Endothelial cell of umbilical vein (primary cell): ENCODE measurements at regions not wholly inside any gene's neighbourhood (a gene's known extent, or its start where the extent isn't known, plus 50 kb on each side); places are given as distances from the start of the nearest gene placed in this dataset.
"Not testable (repeated sequence)": the region's sequence is repeated elsewhere in the genome, so short reads cannot be mapped to it uniquely, and the experiment has no call there.

ENCODE experiments used
- BruUV-seq: library from RNA; stranded (reverse); fragments of 400-500 nt; replicated peaks from 2 replicates; lab custom pipeline; 2021; lab: Mats Ljungman, UMichigan
- CTCF ChIA-PET: fragments of 300-600, 350-600 bp; sonication (Branson Sonifier 250); formaldehyde crosslinking; loops from one replicate; lab custom pipeline; 2021; ENCODE audit warnings: antibody characterized with exemption, inconsistent platforms; lab: Charles Lee
- POLR2A ChIA-PET: fragments of 300-600, 350-600 bp; sonication (Branson Sonifier 250); formaldehyde crosslinking; loops from one replicate; lab custom pipeline; 2021; ENCODE audit warnings: antibody characterized with exemption, inconsistent platforms; lab: Charles Lee
- DNase-seq: peaks from one replicate; pipeline ENCODE4 v3.0.0-alpha.2; 2011; ENCODE audit warnings: low read depth, low spot score
- FAIRE-seq: peaks from 2 replicates; lab custom pipeline; 2011; peaks lifted over from hg19 to GRCh38; lab: Jason Lieb, UNC
- H2AFZ ChIP-seq: 2 replicates; pipeline ENCODE4 v1.6.0; 2012; ENCODE audit warnings: low read depth, low read length, control low read depth, inconsistent platforms
- H3K27ac ChIP-seq: 2 replicates; pipeline ENCODE4 v1.5.1; 2011; ENCODE audit warnings: low read depth, mild to moderate bottlenecking, control low read depth, low read length, moderate library complexity; ENCODE audit not compliant: insufficient read depth
- H3K27me3 ChIP-seq, 2 experiments: 2 replicates each; pipeline versions ENCODE4 v1.6.0 to v1.6.1; 2011; ENCODE audit warnings: low read length in 2 of 2, mixed read lengths in 1 of 2; ENCODE audit not compliant: control insufficient read depth in 2 of 2, insufficient read depth in 2 of 2
- H3K36me3 ChIP-seq, 2 experiments: 2 replicates in 1 of 2; 3 replicates in 1 of 2; pipeline ENCODE4 v1.5.1; 2011; ENCODE audit warnings: low read length in 2 of 2, mild to moderate bottlenecking in 1 of 2, moderate library complexity in 1 of 2; ENCODE audit not compliant: control insufficient read depth in 2 of 2, insufficient read depth in 2 of 2; ENCODE audit errors: extremely low read depth in 1 of 2
- H3K4me1 ChIP-seq: 3 replicates; pipeline ENCODE4 v1.5.1; 2011; ENCODE audit warnings: mild to moderate bottlenecking, low read length; ENCODE audit not compliant: control insufficient read depth, insufficient read depth; ENCODE audit errors: extremely low read depth
- H3K4me2 ChIP-seq: 2 replicates; pipeline ENCODE4 v1.6.1; 2011; ENCODE audit warnings: low read length, control low read depth, mixed read lengths; ENCODE audit not compliant: insufficient read depth
- H3K4me3 ChIP-seq, 3 experiments: fragments of 200-600 bp in 1 of 3; sonication (generic), shearing (Covaris generic) in 1 of 3; replicated peaks in 1 of 3; 2 replicates each; pipeline ENCODE4 v1.5.1; 2011 to 2016; ENCODE audit warnings: control low read depth in 3 of 3, low read length in 3 of 3, mild to moderate bottlenecking in 2 of 3, inconsistent platforms in 1 of 3, low read depth in 1 of 3, moderate library complexity in 1 of 3; ENCODE audit not compliant: insufficient read depth in 1 of 3
- H3K79me2 ChIP-seq: 2 replicates; pipeline ENCODE4 v1.6.0; 2012; ENCODE audit warnings: low read length, inconsistent platforms; ENCODE audit not compliant: control insufficient read depth, insufficient read depth
- H3K9ac ChIP-seq: replicated peaks from 2 replicates; pipeline ENCODE3; 2011; ENCODE audit warnings: low read length, control low read depth; ENCODE audit not compliant: insufficient read depth; ENCODE audit errors: extremely low read depth
- H3K9me1 ChIP-seq: replicated peaks from 3 replicates; pipeline ENCODE4 v1.6.0; 2011; ENCODE audit warnings: mild to moderate bottlenecking, low read length; ENCODE audit not compliant: control insufficient read depth, insufficient read depth; ENCODE audit errors: extremely low read depth
- H3K9me3 ChIP-seq: replicated peaks from 2 replicates; pipeline ENCODE4 v1.5.1; 2012; ENCODE audit warnings: low read length, inconsistent platforms; ENCODE audit not compliant: control insufficient read depth, insufficient read depth
- H4K20me1 ChIP-seq: replicated peaks from 2 replicates; pipeline ENCODE3; 2011; ENCODE audit warnings: mild to moderate bottlenecking, low read length; ENCODE audit not compliant: control insufficient read depth, insufficient read depth; ENCODE audit errors: extremely low read depth
- EZH2 ChIP-seq: IDR thresholded peaks from 2 replicates; pipeline ENCODE4 v1.6.1; 2012; ENCODE audit warnings: borderline replicate concordance, low read depth, mild to moderate bottlenecking, moderate library complexity, low read length, inconsistent platforms; ENCODE audit not compliant: severe bottlenecking
- FOS ChIP-seq: IDR thresholded peaks from 2 replicates; pipeline ENCODE4 v1.6.1; 2011; ENCODE audit warnings: mild to moderate bottlenecking, low read length, moderate library complexity, borderline replicate concordance; ENCODE audit not compliant: insufficient read depth
- GATA2 ChIP-seq: IDR thresholded peaks from 2 replicates; pipeline ENCODE4 v1.7.0; 2011; ENCODE audit warnings: low read depth, mild to moderate bottlenecking, moderate library complexity, mixed read lengths, low read length; ENCODE audit not compliant: insufficient read length, insufficient read depth
- JUN ChIP-seq: IDR thresholded peaks from 2 replicates; pipeline ENCODE4 v1.6.1; 2011; ENCODE audit warnings: borderline replicate concordance, low read depth; ENCODE audit not compliant: insufficient read length, insufficient read depth
- MYC ChIP-seq: IDR thresholded peaks from one replicate; pipeline ENCODE4 v1.6.1; 2011; ENCODE audit warnings: mild to moderate bottlenecking, low read depth, low read length
- POLR2A ChIP-seq: IDR thresholded peaks from 2 replicates; pipeline ENCODE4 v1.6.1; 2012; ENCODE audit warnings: low read depth, mild to moderate bottlenecking, control low read depth, low read length
- POLR2AphosphoS5 ChIP-seq: IDR thresholded peaks from 2 replicates; pipeline ENCODE4 v1.6.1; 2012; ENCODE audit warnings: low read depth, mild to moderate bottlenecking, control low read depth, low read length, moderate library complexity; ENCODE audit not compliant: insufficient read depth
- dilution Hi-C: fragments of 300-500 bp; cut with MboI; formaldehyde crosslinking; loops from one replicate; pipeline ENCODE4 v1.15.0; 2019; ENCODE audit warnings: low sequenced_read_pairs; ENCODE audit not compliant: extremely low pct_ligation_motif_present
- intact Hi-C: fragments of 100-400 bp; cut with micrococcal nuclease; formaldehyde crosslinking; loops from one replicate; pipeline ENCODE4 v1.10.0; 2022
- TF ChIP-seq, protein P1 (sequence below): IDR thresholded peaks from 2 replicates; pipeline ENCODE4 v1.6.1; 2011; ENCODE audit not compliant: insufficient read depth, insufficient read length
- TF ChIP-seq, protein P2 (sequence below), 2 donors: IDR thresholded peaks; 1 replicate in 1 of 2; 2 replicates in 1 of 2; pipeline ENCODE4 v1.5.1; 2011; ENCODE audit warnings: low read length in 2 of 2, mild to moderate bottlenecking in 2 of 2, moderate library complexity in 2 of 2, control low read depth in 1 of 2, inconsistent platforms in 1 of 2, low read depth in 1 of 2; ENCODE audit not compliant: insufficient read depth in 1 of 2; ENCODE audit errors: extremely low read depth in 1 of 2

GRCh38 chr12:29026419-29026818 is 122.7 kb upstream of the FAR2 start:
- BruUV-seq: no TSS peak
- Histone ChIP-seq H3K9ac (no peak overlapping the region), H3K9me3 (no peaks in the 10 kb centered on the region), H3K79me2 (no peaks in the 10 kb centered on the region), H3K27me3 (peaks cover 0 to 3% of the 10 kb centered on the region in 2 experiments), H3K4me1 (no peaks in the 10 kb centered on the region), H4K20me1 (no peaks in the 10 kb centered on the region), H3K27ac (no peak overlapping the region), H3K4me3 (no peak overlapping the region), H2AFZ (no peak overlapping the region), H3K36me3 (no peaks in the 10 kb centered on the region), H3K4me2 (no peak overlapping the region), H3K9me1 (no peaks in the 10 kb centered on the region)
- dilution Hi-C loops (no loop called here), intact Hi-C loops (no loop called here)
- no peak for DNase-seq
- POLR2A ChIA-PET: no interaction called here
- no peak for FAIRE-seq
- CTCF ChIA-PET: interaction anchor here (1.5 kb wide), 1 partner anchor 8 kb away, joined by 6 read pairs; no protein-coding TSS in a partner anchor
- TF ChIP-seq, protein P1, sequence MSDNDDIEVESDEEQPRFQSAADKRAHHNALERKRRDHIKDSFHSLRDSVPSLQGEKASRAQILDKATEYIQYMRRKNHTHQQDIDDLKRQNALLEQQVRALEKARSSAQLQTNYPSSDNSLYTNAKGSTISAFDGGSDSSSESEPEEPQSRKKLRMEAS: no peak
- TF ChIP-seq JUN (no peak), EZH2 (no peak), GATA2 (no peak), MYC (no peak), FOS (no peak), POLR2A (no peak), POLR2AphosphoS5 (no peak)
- TF ChIP-seq, protein P2, sequence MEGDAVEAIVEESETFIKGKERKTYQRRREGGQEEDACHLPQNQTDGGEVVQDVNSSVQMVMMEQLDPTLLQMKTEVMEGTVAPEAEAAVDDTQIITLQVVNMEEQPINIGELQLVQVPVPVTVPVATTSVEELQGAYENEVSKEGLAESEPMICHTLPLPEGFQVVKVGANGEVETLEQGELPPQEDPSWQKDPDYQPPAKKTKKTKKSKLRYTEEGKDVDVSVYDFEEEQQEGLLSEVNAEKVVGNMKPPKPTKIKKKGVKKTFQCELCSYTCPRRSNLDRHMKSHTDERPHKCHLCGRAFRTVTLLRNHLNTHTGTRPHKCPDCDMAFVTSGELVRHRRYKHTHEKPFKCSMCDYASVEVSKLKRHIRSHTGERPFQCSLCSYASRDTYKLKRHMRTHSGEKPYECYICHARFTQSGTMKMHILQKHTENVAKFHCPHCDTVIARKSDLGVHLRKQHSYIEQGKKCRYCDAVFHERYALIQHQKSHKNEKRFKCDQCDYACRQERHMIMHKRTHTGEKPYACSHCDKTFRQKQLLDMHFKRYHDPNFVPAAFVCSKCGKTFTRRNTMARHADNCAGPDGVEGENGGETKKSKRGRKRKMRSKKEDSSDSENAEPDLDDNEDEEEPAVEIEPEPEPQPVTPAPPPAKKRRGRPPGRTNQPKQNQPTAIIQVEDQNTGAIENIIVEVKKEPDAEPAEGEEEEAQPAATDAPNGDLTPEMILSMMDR (IDR thresholded peaks at IDR 0.05; ENCODE audit: extremely low read depth in 1 of 2, insufficient read depth in 1 of 2, low read depth in 1 of 2, low read length in 2 of 2): no peak

DNA sequence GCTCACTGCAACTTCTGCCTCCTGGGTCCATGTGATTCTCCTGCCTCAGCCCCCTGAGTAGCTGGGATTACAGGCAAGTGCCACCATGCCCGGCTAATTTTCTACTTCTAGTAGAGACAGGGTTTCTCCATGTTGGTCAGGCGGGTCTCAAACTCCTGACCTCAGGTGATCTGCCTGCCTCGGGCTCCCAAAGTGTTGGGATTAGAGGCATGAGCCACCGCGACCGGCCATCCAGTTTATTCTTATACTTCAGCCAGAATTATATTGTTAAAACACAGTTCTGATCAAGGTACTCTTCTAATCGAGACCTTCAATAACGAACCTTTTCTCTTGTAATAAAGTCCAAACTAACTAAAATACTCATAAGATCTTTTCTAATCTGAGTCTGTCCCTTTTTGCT is 119.6 kb upstream of the FAR2 start:
- BruUV-seq, intact Hi-C loops, POLR2A ChIA-PET, H3K4me2 ChIP-seq, H3K79me2 ChIP-seq, H2AFZ ChIP-seq, H3K9ac ChIP-seq, H4K20me1 ChIP-seq, FAIRE-seq, H3K4me3 ChIP-seq, dilution Hi-C loops, H3K27ac ChIP-seq, H3K9me3 ChIP-seq, DNase-seq, CTCF ChIA-PET, H3K9me1 ChIP-seq, H3K4me1 ChIP-seq, H3K36me3 ChIP-seq: not testable (repeated sequence)
- H3K27me3 ChIP-seq: peaks cover 0 to 13% of the 10 kb centered on the region in 2 experiments
